HepG2 (cell line): ENCODE measurements at regions not wholly inside any gene's neighbourhood (a gene's known extent, or its start where the extent isn't known, plus 50 kb on each side); places are given as distances from the start of the nearest gene placed in this dataset.
A peak's percentile ranks its signal among the peaks of the same experiment; 100 is the strongest.

ENCODE experiments used
- AKAP8 ChIP-seq: sonication (generic); formaldehyde crosslinking; IDR thresholded peaks from 2 replicates; pipeline ENCODE4 v1.5.1; 2020; ENCODE audit warnings: mild to moderate bottlenecking, missing genetic modification reagents
- ATRX ChIP-seq: sonication (generic); formaldehyde crosslinking; IDR thresholded peaks from 2 replicates; pipeline ENCODE4 v1.4.0; 2020; ENCODE audit warnings: missing genetic modification reagents, borderline replicate concordance
- CBX2 ChIP-seq, 2 experiments: fragments of 200-600 bp in 1 of 2; sonication (generic); formaldehyde crosslinking in 1 of 2; IDR thresholded peaks; 2 replicates each; pipeline versions ENCODE4 v1.7.0 to v1.8.1; 2018 to 2022; ENCODE audit warnings: low read depth in 2 of 2, low read length in 1 of 2, mild to moderate bottlenecking in 1 of 2, missing genetic modification reagents in 1 of 2
- GFI1 ChIP-seq: sonication (generic); formaldehyde crosslinking; IDR thresholded peaks from 2 replicates; pipeline ENCODE4 v1.5.0; 2020; ENCODE audit warnings: missing genetic modification reagents, mild to moderate bottlenecking, borderline replicate concordance
- HDAC2 ChIP-seq: sonication (generic); formaldehyde crosslinking; IDR thresholded peaks from 2 replicates; pipeline ENCODE4 v1.4.0; 2020; ENCODE audit warnings: missing genetic modification reagents
- KDM2A ChIP-seq: sonication (generic); formaldehyde crosslinking; IDR thresholded peaks from 2 replicates; pipeline ENCODE4 v1.4.0; 2020; ENCODE audit warnings: low read depth, missing genetic modification reagents, borderline replicate concordance
- KLF13 ChIP-seq: sonication (generic); formaldehyde crosslinking; IDR thresholded peaks from 2 replicates; pipeline ENCODE4 v1.4.0; 2020; ENCODE audit warnings: mild to moderate bottlenecking, missing genetic modification reagents
- MED1 ChIP-seq: sonication (generic); formaldehyde crosslinking; IDR thresholded peaks from 2 replicates; pipeline ENCODE4 v1.4.0; 2020; ENCODE audit warnings: missing genetic modification reagents
- NAIF1 ChIP-seq: sonication (generic); formaldehyde crosslinking; IDR thresholded peaks from 2 replicates; pipeline ENCODE4 v1.5.0; 2020; ENCODE audit warnings: mild to moderate bottlenecking, missing genetic modification reagents, borderline replicate concordance
- NFRKB ChIP-seq: fragments of 450-650 bp; IDR thresholded peaks from 2 replicates; pipeline ENCODE4 v1.6.1; 2017
- NFYB ChIP-seq: sonication (generic); formaldehyde crosslinking; IDR thresholded peaks from 2 replicates; pipeline ENCODE4 v1.4.0; 2020; ENCODE audit warnings: missing genetic modification reagents
- NR0B2 ChIP-seq: sonication (generic); formaldehyde crosslinking; IDR thresholded peaks from 2 replicates; pipeline ENCODE4 v1.4.0; 2020; ENCODE audit warnings: mild to moderate bottlenecking, missing genetic modification reagents
- PHF20 ChIP-seq: sonication (generic); formaldehyde crosslinking; IDR thresholded peaks from 2 replicates; pipeline ENCODE4 v1.5.0; 2020; ENCODE audit warnings: mild to moderate bottlenecking, missing genetic modification reagents
- PHF21A ChIP-seq: sonication (generic); formaldehyde crosslinking; IDR thresholded peaks from 2 replicates; pipeline ENCODE4 v1.5.0; 2020; ENCODE audit warnings: mild to moderate bottlenecking, missing genetic modification reagents
- PRDM4 ChIP-seq: sonication (generic); formaldehyde crosslinking; IDR thresholded peaks from 2 replicates; pipeline ENCODE4 v1.9.0; 2021; ENCODE audit warnings: missing genetic modification reagents, borderline replicate concordance
- RFX1 ChIP-seq: fragments of 450-650 bp; IDR thresholded peaks from 2 replicates; pipeline ENCODE4 v1.6.1; 2017
- SMARCE1 ChIP-seq: fragments of 450-650 bp; IDR thresholded peaks from 2 replicates; pipeline ENCODE4 v1.6.1; 2017; ENCODE audit warnings: borderline replicate concordance
- ZBTB3 ChIP-seq: sonication (generic); formaldehyde crosslinking; IDR thresholded peaks from 2 replicates; pipeline ENCODE4 v1.4.0; 2020; ENCODE audit warnings: low read depth, mild to moderate bottlenecking, moderate library complexity, missing genetic modification reagents, borderline replicate concordance
- ZBTB7A ChIP-seq: sonication (generic); formaldehyde crosslinking; IDR thresholded peaks from 2 replicates; pipeline ENCODE4 v1.8.0; 2022; ENCODE audit warnings: mild to moderate bottlenecking, missing genetic modification reagents
- ZHX1 ChIP-seq: sonication (generic); formaldehyde crosslinking; IDR thresholded peaks from 2 replicates; pipeline ENCODE4 v1.8.1; 2022; ENCODE audit warnings: low read depth, mild to moderate bottlenecking, missing genetic modification reagents
- ZNF414 ChIP-seq: sonication (generic); formaldehyde crosslinking; IDR thresholded peaks from 2 replicates; pipeline ENCODE4 v1.5.0; 2020; ENCODE audit warnings: missing genetic modification reagents
- ZNF512 ChIP-seq: sonication (generic); formaldehyde crosslinking; IDR thresholded peaks from 2 replicates; pipeline ENCODE4 v1.4.0; 2020; ENCODE audit warnings: mild to moderate bottlenecking, missing genetic modification reagents
- ZNF569 ChIP-seq: sonication (generic); formaldehyde crosslinking; IDR thresholded peaks from 2 replicates; pipeline ENCODE4 v1.5.0; 2020; ENCODE audit warnings: mild to moderate bottlenecking, missing genetic modification reagents, moderate library complexity, borderline replicate concordance
- ZNF740 ChIP-seq: sonication (generic); formaldehyde crosslinking; IDR thresholded peaks from 2 replicates; pipeline ENCODE4 v1.4.0; 2020; ENCODE audit warnings: missing genetic modification reagents

GRCh38 chr22:27480487-27480886 lies 321.1 kb downstream of the MN1 start (continued):
- TF ChIP-seq ZNF512 (CRISPR knock-in tag) (no peak), ZHX1 (no peak), GFI1 (no peak), HDAC2 (CRISPR knock-in tag) (no peak; the same call in 1 of the 2 replicates), ATRX (CRISPR knock-in tag) (no peak), CBX2 (IDR thresholded peaks at IDR 0.05; ENCODE audit: low read depth, low read length) (no peak), CBX2 (CRISPR knock-in tag; IDR thresholded peaks at IDR 0.05; ENCODE audit: low read depth) (no peak), ZNF740 (CRISPR knock-in tag) (no peak), ZBTB3 (CRISPR knock-in tag) (no peak), ZNF569 (CRISPR knock-in tag) (no peak), SMARCE1 (no peak), AKAP8 (CRISPR knock-in tag) (no peak), MED1 (CRISPR knock-in tag) (no peak), PRDM4 (CRISPR knock-in tag) (no peak), NAIF1 (CRISPR knock-in tag) (no peak), RFX1 (no peak), NFYB (CRISPR knock-in tag) (no peak), PHF20 (CRISPR knock-in tag) (no peak), KDM2A (CRISPR knock-in tag) (no peak), NFRKB (no peak), NR0B2 (CRISPR knock-in tag) (no peak), PHF21A (CRISPR knock-in tag) (peak; percentile 49), KLF13 (CRISPR knock-in tag) (no peak), ZNF414 (CRISPR knock-in tag) (no peak), ZBTB7A (CRISPR knock-in tag) (no peak)
